ENCODE measurements at regions not wholly inside any gene's neighbourhood (a gene's known extent, or its start where the extent isn't known, plus 50 kb on each side); places are given as distances from the start of the nearest gene placed in this dataset.
A peak's percentile ranks its signal among the peaks of the same experiment; 100 is the strongest.
"Not testable (repeated sequence)": the region's sequence is repeated elsewhere in the genome, so short reads cannot be mapped to it uniquely, and the experiment has no call there.

GRCh38 chr1:47491341-47491753, 53.5 kb downstream of the FOXD2 start:
- DNase-seq = no peak

DNA sequence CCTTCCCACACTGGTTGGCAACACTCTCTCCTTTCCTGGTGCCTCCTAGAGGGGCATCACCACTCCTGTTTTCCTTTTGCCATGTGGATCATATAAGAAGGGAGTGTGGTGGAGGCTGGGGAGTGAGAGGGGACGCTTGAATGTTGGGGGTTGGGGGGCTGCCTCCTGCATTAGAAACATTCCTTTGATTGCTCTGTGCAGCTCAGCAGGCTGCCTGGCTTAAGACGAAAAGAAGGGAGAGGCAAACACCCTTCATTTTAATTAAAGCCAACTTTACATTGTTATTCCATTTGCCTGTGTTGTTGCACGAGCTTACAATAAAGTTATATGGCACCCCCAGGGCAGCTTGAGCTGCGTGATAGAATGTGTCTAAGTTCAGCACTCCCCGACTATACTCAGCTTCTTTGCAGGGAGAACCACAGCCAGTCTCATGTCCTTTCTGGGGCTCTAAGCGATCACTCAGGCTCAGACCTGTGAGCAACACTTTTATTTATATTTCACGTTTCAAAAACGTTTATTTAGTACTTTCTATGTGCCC, 57.4 kb downstream of the FOXD2 start:
- no peak for DNase-seq

GRCh38 chr1:47498551-47498950, 60.7 kb downstream of the FOXD2 start:
- no peak for DNase-seq

DNA sequence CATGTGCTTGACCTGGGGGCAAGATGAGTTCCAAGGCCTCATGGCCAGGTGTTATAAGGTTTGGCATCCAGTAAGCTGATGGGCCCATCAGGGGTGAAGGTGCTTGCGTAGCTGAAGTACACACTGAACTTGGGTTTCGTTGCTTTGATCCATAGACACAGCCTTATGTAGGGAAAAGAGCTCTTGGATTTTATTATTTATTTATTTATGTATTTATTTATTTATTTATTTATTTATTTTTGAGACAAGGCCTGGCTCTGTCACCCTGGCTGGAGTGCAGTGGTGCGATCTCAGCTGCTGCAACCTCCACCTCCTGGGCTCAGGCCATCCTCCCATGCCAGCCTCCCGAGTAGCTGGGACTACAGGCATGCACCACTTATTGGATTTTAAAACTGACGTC, 63.2 kb downstream of the FOXD2 start:
- no peak for DNase-seq

DNA sequence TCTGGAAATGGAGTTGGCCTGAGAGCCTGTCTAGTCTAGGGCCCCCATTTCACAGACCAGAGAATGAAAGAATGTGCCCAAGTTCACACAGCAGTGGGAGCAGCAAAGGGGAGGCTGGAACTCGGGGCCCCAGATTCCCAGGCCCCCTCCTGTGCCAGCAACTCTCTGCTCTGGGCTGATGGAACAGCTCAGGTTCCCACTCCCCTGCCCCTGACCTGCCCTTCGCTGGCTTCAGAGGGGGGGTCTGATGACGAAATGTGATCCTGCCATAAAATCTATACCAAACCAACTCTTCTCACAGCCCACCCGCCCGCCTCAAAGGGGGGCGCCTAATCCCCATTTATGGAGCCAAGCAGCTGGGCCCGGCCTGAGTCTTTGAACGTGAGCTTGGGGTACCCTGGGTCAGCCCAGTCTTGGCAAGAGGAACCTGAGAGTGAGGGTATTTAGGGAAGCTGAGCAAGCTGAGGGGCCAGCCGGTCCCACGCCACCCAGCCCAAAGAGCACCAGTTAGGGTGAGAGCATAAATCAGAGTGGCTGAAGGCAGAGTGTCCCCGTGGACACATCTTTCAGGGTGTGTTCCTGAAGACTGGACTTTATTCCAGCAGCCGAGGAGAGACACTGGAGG, 65.0 kb downstream of the FOXD2 start:
- DNase-seq = no peak

DNA sequence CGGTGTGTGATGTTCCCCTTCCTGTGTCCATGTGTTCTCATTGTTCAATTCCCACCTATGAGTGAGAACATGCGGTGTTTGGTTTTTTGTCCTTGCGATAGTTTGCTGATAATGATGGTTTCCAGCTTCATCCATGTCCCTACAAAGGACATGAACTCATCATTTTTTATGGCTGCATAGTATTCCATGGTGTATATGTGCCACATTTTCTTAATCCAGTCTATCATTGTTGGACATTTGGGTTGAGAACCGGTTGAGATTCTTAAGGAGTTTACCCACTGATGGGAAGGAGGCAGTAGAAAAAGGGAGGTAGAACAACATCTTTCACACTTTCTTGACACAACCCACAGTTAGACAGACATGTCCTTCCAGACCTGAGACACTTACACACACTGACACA, 67.0 kb downstream of the FOXD2 start:
- not testable (repeated sequence) for DNase-seq

DNA sequence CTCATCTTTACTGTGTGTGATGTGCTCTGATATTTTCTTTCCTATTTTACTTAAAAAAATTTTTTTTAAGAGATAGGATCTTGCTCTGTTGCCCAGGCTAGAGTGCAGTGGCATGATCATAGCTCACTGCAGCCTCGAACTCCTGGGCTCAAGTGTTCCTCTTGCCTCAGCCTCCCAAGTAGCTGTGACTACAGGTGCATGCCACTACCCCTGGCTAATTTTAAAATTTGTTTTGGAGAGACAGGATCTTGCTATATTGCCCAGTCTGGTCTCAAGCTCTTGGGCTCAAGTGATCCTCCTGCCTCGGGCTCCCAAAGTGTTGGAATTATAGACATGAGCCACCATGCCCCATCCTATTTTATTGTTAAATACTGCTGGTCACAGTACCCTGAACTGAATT, 67.4 kb downstream of the FOXD2 start:
- DNase-seq = no peak

GRCh38 chr1:47506053-47506452, 68.2 kb downstream of the FOXD2 start:
- DNase-seq = no peak

DNA sequence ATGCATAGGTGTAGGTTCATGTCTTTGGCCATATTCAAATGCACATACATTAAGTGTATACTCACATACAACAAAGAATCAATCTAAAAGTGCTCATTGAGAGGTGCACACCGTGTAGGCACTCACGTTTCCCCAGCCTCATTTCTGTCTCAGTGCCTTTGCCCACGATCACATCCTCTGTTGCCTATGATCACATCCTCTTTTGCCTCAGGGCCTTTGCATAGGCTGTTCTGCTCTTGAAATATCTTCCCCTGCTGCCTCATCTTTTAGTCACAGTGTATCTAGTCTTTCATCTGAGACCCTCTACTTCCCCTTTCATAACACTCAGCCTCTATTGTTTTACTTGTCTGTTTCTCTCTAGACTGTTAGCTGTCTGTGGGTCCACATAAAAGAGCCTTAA, 69.3 kb downstream of the FOXD2 start:
- no peak for DNase-seq

- peak; percentile 70 for DNase-seq
Observed at GRCh38 chr1:47507881-47508701, 70.2 kb downstream of the FOXD2 start.

DNA sequence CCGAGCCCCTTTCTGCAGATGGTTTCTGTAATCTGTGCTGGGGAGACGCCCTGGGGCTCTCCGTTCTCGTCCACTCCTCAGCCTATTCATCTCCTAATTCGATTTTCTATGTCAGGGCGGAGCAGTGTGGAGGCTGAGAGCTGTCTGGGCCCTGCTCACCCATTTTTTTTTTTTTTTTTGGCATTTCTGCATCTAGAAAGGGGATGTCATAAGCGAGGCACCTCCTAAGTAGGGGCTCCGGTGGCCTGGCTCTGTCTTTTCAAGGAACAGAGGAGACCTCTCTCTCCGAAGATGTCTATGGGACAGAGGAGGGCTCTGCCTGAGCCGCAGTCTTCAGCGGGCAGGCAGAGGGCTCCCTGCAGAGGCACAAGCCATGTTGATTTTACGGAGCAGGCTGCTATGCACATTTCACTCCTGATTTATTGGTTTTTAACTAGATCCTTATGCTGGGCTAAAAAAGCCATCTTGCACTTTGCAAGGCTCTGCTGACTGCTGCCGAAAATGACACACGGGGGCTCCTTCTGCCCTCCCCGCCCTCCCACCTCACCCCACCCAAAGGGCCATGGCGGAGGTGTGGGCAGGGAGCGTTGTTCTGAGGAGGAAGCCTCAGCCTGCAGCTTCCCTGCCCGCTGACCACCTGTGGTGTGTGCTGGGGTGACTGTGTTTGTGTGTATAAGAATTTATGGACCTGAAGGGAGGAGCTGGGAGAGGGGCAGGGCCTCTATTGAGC, 71.0 kb downstream of the FOXD2 start:
- DNase-seq = no peak

DNA sequence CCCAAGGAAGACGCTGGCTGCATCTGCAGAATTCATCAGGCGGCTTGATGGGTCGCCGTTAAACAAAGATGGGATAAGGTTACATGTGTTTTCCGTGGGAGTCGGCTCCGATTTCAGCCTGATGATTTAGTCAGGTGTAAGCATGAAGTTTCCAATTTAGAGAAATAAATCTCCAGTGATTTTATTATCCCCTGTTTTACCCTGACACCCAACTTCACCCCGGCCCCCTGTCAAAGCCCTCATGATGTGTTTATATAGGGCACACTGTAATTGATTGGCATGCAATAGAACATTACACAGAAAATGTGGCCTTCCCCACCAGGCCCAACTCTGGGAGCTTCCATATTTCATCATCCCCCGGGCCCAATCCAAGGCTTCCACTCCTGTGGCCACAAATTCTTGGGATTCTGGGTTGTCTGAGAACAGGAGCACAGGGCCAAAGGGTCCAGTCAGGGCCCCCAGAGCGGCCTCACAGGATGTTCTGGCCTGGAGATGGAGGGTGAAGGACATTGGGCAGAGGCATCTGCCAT, 72.5 kb downstream of the FOXD2 start:
- no peak for DNase-seq

DNA sequence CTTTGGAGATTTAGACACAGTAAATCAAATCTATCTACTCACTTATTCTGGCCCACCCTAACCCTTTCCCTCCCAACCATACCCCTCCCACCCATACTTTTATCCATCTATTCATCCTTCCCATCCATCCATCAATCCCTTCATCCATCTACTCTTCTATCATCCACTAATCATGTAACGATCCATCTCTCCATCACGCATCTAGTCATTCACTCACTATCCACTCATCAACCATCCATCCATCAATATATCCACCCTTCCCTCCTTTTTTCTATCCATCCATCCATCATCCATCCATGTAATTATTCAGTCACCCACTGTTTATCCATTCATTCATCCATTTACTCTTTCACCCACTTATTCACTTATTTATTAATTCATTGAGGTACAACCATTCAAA, 74.0 kb downstream of the FOXD2 start:
- no peak for DNase-seq

DNA sequence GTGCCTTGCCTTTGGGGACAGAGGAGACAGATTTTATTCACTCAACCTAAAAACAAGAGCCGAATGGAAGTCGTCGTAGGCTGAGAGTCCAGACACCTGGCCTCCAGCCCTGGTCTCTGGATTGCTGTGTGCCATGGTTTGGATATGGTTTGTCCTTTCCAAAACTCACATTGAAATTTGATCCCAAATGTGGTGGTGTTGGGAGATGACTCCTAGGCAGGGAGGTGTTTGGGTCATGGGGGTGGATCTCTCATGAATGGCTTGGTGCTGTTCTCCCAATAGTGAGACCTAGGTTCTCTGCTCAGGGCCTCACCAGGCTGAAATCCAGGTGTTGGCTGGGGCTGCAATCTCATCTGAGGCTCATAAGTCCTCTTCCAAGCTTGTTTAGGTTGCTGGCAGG, 75.5 kb downstream of the FOXD2 start:
- no peak for DNase-seq

- no peak for DNase-seq
Observed at GRCh38 chr1:47514229-47514628, 76.4 kb downstream of the FOXD2 start.

- DNase-seq = no peak
Observed at GRCh38 chr1:47515164-47515789, 77.4 kb downstream of the FOXD2 start.

DNA sequence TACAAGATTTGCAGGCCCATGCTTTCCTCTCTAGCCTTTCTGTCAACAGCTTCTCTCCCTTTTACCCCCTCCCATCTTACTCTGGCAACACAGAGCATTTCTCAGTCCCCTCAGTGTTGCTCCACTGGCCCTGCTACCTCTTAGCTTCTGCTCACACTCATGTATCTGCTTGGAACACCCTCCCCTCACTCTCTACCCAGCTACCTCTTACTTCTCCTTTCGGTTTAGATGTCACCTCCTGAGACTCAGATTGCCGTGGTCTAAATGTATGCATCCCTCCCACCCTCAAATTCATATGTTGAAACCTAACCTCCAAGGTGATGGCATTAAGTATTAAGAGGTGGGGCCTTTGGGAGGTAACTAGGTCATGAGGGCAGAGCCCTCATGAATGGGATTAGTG, 80.1 kb downstream of the FOXD2 start:
- no peak for DNase-seq

GRCh38 chr1:47519491-47519890, 81.6 kb downstream of the FOXD2 start:
- DNase-seq = no peak

- DNase-seq = no peak
Observed at GRCh38 chr1:47519971-47520370, 82.1 kb downstream of the FOXD2 start.

GRCh38 chr1:47521034-47521881, 83.4 kb downstream of the FOXD2 start:
- no peak for DNase-seq

GRCh38 chr1:47522935-47523834, 85.3 kb downstream of the FOXD2 start:
- DNase-seq = no peak

Measured in activated effector memory CD4-positive, alpha-beta T cell treated with anti-CD3 and anti-CD28 coated beads, Interleukin-2, amount 50 U/mL, for 16 hours (primary cell).